H9 (cell line): ENCODE measurements at regions not wholly inside any gene's neighbourhood (a gene's known extent, or its start where the extent isn't known, plus 50 kb on each side); places are given as distances from the start of the nearest gene placed in this dataset.

ENCODE experiments used
- DNase-seq: peaks from one replicate; pipeline ENCODE4 v3.0.0-alpha.2; 2017
- H2AFZ ChIP-seq: one replicate; pipeline ENCODE4 v1.6.1; 2013; ENCODE audit warnings: mild to moderate bottlenecking, low read length, control low read depth, moderate library complexity
- H2AK5ac ChIP-seq: 2 replicates; pipeline ENCODE4 v1.6.1; 2013; ENCODE audit warnings: low read length, control low read depth, mixed read lengths; ENCODE audit not compliant: insufficient read length
- H2BK120ac ChIP-seq: one replicate; pipeline ENCODE4 v1.6.1; 2013; ENCODE audit warnings: low read depth, mild to moderate bottlenecking, low read length, control low read depth, inconsistent platforms; ENCODE audit not compliant: poor library complexity, severe bottlenecking
- H2BK12ac ChIP-seq: 2 replicates; pipeline ENCODE4 v1.6.1; 2013; ENCODE audit warnings: low read length, control low read depth, mixed read lengths, low read depth; ENCODE audit not compliant: insufficient read length
- H2BK15ac ChIP-seq: 2 replicates; pipeline ENCODE4 v1.6.1; 2013; ENCODE audit warnings: low read depth, low read length, control low read depth
- H2BK20ac ChIP-seq: one replicate; pipeline ENCODE4 v1.6.1; 2013; ENCODE audit warnings: low read depth, mild to moderate bottlenecking, low read length, control low read depth, inconsistent platforms; ENCODE audit not compliant: poor library complexity, severe bottlenecking
- H2BK5ac ChIP-seq: 2 replicates; pipeline ENCODE4 v1.6.1; 2013; ENCODE audit warnings: low read length, control low read depth, mixed read lengths; ENCODE audit not compliant: insufficient read length
- H3K14ac ChIP-seq: 2 replicates; pipeline ENCODE4 v1.6.1; 2013; ENCODE audit warnings: low read length, control low read depth; ENCODE audit not compliant: insufficient read depth
- H3K18ac ChIP-seq: 2 replicates; pipeline ENCODE4 v1.6.1; 2013; ENCODE audit warnings: low read depth, mild to moderate bottlenecking, mixed read lengths, low read length, control low read depth; ENCODE audit not compliant: insufficient read length
- H3K23ac ChIP-seq: 2 replicates; pipeline ENCODE4 v1.6.1; 2013; ENCODE audit warnings: low read length, control low read depth, mixed read lengths, low read depth; ENCODE audit not compliant: insufficient read length
- H3K23me2 ChIP-seq: 2 replicates; pipeline ENCODE4 v1.6.1; 2013; ENCODE audit warnings: low read depth, mild to moderate bottlenecking, mixed read lengths, low read length, control low read depth; ENCODE audit not compliant: insufficient read length, poor library complexity, severe bottlenecking
- H3K27ac ChIP-seq: 2 replicates; pipeline ENCODE4 v1.5.1; 2013; ENCODE audit warnings: low read length, control low read depth, mixed read lengths, low read depth; ENCODE audit not compliant: insufficient read length
- H3K27me3 ChIP-seq: 2 replicates; pipeline ENCODE4 v1.6.1; 2013; ENCODE audit warnings: low read length, control low read depth, inconsistent platforms; ENCODE audit not compliant: insufficient read depth
- H3K4ac ChIP-seq: 2 replicates; pipeline ENCODE4 v1.6.1; 2013; ENCODE audit warnings: low read depth, mild to moderate bottlenecking, control low read depth, inconsistent platforms, low read length, moderate library complexity
- H3K4me1 ChIP-seq: 2 replicates; pipeline ENCODE4 v1.6.1; 2013; ENCODE audit warnings: low read length, control low read depth, inconsistent platforms; ENCODE audit not compliant: insufficient read depth
- H3K4me2 ChIP-seq: 2 replicates; pipeline ENCODE4 v1.6.1; 2013; ENCODE audit warnings: low read length, control low read depth, mixed read lengths; ENCODE audit not compliant: insufficient read length, insufficient read depth
- H3K56ac ChIP-seq: 2 replicates; pipeline ENCODE4 v1.6.1; 2013; ENCODE audit warnings: low read depth, mild to moderate bottlenecking, mixed read lengths, low read length, control low read depth; ENCODE audit not compliant: insufficient read length
- H3K79me1 ChIP-seq: 2 replicates; pipeline ENCODE4 v1.6.1; 2013; ENCODE audit warnings: low read depth, mild to moderate bottlenecking, moderate library complexity, low read length, control low read depth, inconsistent platforms; ENCODE audit not compliant: insufficient read depth, poor library complexity, severe bottlenecking
- H3K79me2 ChIP-seq: 2 replicates; pipeline ENCODE4 v1.6.1; 2013; ENCODE audit warnings: low read length, control low read depth, inconsistent platforms; ENCODE audit not compliant: insufficient read depth
- H3K9ac ChIP-seq: 2 replicates; pipeline ENCODE4 v1.6.1; 2013; ENCODE audit warnings: low read length, control low read depth, mixed read lengths; ENCODE audit not compliant: insufficient read length; ENCODE audit errors: extremely low read depth
- H3K9me3 ChIP-seq: one replicate; pipeline ENCODE4 v1.6.1; 2013; ENCODE audit warnings: low read depth, low read length, inconsistent platforms; ENCODE audit not compliant: control insufficient read depth
- H3T11ph ChIP-seq: one replicate; pipeline ENCODE4 v1.6.1; 2013; ENCODE audit warnings: mild to moderate bottlenecking, low read length, control low read depth, inconsistent platforms
- H4K20me1 ChIP-seq: one replicate; pipeline ENCODE4 v1.6.1; 2013; ENCODE audit not compliant: control insufficient read depth, insufficient read length, insufficient read depth
- H4K5ac ChIP-seq: 2 replicates; pipeline ENCODE4 v1.6.1; 2013; ENCODE audit warnings: low read depth, mild to moderate bottlenecking, mixed read lengths, low read length, control low read depth; ENCODE audit not compliant: insufficient read length
- H4K8ac ChIP-seq: replicated peaks from 2 replicates; pipeline ENCODE4 v1.6.1; 2013; ENCODE audit warnings: low read length, control low read depth, mixed read lengths, low read depth; ENCODE audit not compliant: insufficient read length
- H4K91ac ChIP-seq: 2 replicates; pipeline ENCODE4 v1.6.1; 2013; ENCODE audit warnings: low read depth, mild to moderate bottlenecking, moderate library complexity, mixed read lengths, low read length, control low read depth; ENCODE audit not compliant: insufficient read length
- H3K27ac Mint-ChIP-seq, 3 experiments: 2 replicates in 2 of 3; 3 replicates in 1 of 3; pipeline ENCODE4 v1.8.0; 2020 to 2021; ENCODE audit warnings: mixed read lengths in 3 of 3, mild to moderate bottlenecking in 1 of 3, moderate library complexity in 1 of 3
- H3K27me3 Mint-ChIP-seq: 2 replicates; pipeline ENCODE4 v1.8.0; 2021; ENCODE audit warnings: low read depth, mild to moderate bottlenecking, moderate library complexity, mixed read lengths
- H3K36me3 Mint-ChIP-seq, 3 experiments: 2 replicates in 2 of 3; 3 replicates in 1 of 3; pipeline ENCODE4 v1.8.0; 2020 to 2021; ENCODE audit warnings: low read depth in 3 of 3, mixed read lengths in 3 of 3; ENCODE audit not compliant: insufficient read depth in 1 of 3
- H3K4me1 Mint-ChIP-seq, 2 experiments: 2 replicates each; pipeline ENCODE4 v1.8.0; 2020; ENCODE audit warnings: mixed read lengths in 2 of 2
- H3K4me3 Mint-ChIP-seq, 2 experiments: 2 replicates in 1 of 2; 3 replicates in 1 of 2; pipeline ENCODE4 v1.8.0; 2020 to 2021; ENCODE audit warnings: mild to moderate bottlenecking in 2 of 2, mixed read lengths in 2 of 2, moderate library complexity in 1 of 2
- H3K9me3 Mint-ChIP-seq, 2 experiments: 2 replicates in 1 of 2; 3 replicates in 1 of 2; pipeline ENCODE4 v1.8.0; 2020; ENCODE audit warnings: mild to moderate bottlenecking in 2 of 2, mixed read lengths in 2 of 2, moderate library complexity in 1 of 2
- CTCF ChIP-seq: fragments of 200-600 bp; sonication (generic); conservative IDR thresholded peaks from 3 replicates; pipeline ENCODE4 v1.8.0; 2021; ENCODE audit warnings: antibody characterized with exemption, mild to moderate bottlenecking
- WGBS: extraction: QIAGEN DNeasy Blood & Tissue Kit; methylation state at CpG from one replicate; pipeline ENCODE4 v1.1.7; 2013; ENCODE audit warnings: missing lambda C conversion rate, low lambda C conversion rate, mixed read lengths; ENCODE audit not compliant: insufficient read length; ENCODE audit errors: extremely low coverage; 5-methylcytosine and 5-hydroxymethylcytosine counted together

GRCh38 chr9:102518324-102518723 lies 476.8 kb upstream of the CYLC2 start:
- Histone ChIP-seq H2AFZ (no peak overlapping the region), H3K18ac (no peak overlapping the region), H2AK5ac (no peak overlapping the region), H2BK15ac (no peak overlapping the region), H4K8ac (no peak overlapping the region), H2BK20ac (no peak overlapping the region), H4K20me1 (no peaks in the 10 kb centered on the region), H3K4me1 (no peaks in the 10 kb centered on the region), H3T11ph (no peak overlapping the region), H4K5ac (no peak overlapping the region), H2BK12ac (no peak overlapping the region), H3K23me2 (no peaks in the 10 kb centered on the region), H3K56ac (no peak overlapping the region), H3K9ac (no peak overlapping the region), H3K23ac (no peak overlapping the region), H3K4me2 (no peak overlapping the region), H2BK5ac (no peak overlapping the region), H3K79me1 (no peaks in the 10 kb centered on the region), H3K4ac (no peak overlapping the region), H3K14ac (no peak overlapping the region), H3K79me2 (no peaks in the 10 kb centered on the region), H3K27me3 (no peaks in the 10 kb centered on the region), H2BK120ac (no peak overlapping the region), H3K27ac (no peak overlapping the region), H4K91ac (no peak overlapping the region), H3K9me3 (no peaks in the 10 kb centered on the region)
- no CpG with 5 or more reads among the region's 5 CpGs for WGBS
- Mint-ChIP-seq H3K9me3 (no peaks in the 10 kb centered on the region), H3K27ac (no peak overlapping the region), H3K27me3 (no peaks in the 10 kb centered on the region), H3K36me3 (no peaks in the 10 kb centered on the region), H3K4me1 (peaks cover 3 to 6% of the 10 kb centered on the region in 2 experiments; a peak in 3 of 4 replicates), H3K4me3 (no peak overlapping the region)
- no peak for TF ChIP-seq CTCF
- DNase-seq, result no peak
